Trophoblast cell (in vitro differentiated cells and primary cell): ENCODE measurements at regions not wholly inside any gene's neighbourhood (a gene's known extent, or its start where the extent isn't known, plus 50 kb on each side); places are given as distances from the start of the nearest gene placed in this dataset.
"Not testable (repeated sequence)": the region's sequence is repeated elsewhere in the genome, so short reads cannot be mapped to it uniquely, and the experiment has no call there.

ENCODE experiments used
- DNase-seq, 2 donors: peaks; one replicate each; pipeline ENCODE4 v3.0.0-alpha.2; 2016
- H2AFZ ChIP-seq: 2 replicates; pipeline ENCODE4 v1.6.1; 2013; ENCODE audit warnings: low read length, moderate library complexity, mild to moderate bottlenecking; ENCODE audit not compliant: insufficient read depth, poor library complexity
- H2AK5ac ChIP-seq: 2 replicates; pipeline ENCODE4 v1.6.1; 2013; ENCODE audit warnings: mild to moderate bottlenecking, low read length
- H2BK120ac ChIP-seq: 2 replicates; pipeline ENCODE4 v1.6.1; 2013; ENCODE audit warnings: low read length, mild to moderate bottlenecking, moderate library complexity; ENCODE audit not compliant: insufficient read depth, poor library complexity
- H2BK12ac ChIP-seq: 2 replicates; pipeline ENCODE4 v1.6.1; 2013; ENCODE audit warnings: mild to moderate bottlenecking, low read length, moderate library complexity
- H2BK5ac ChIP-seq: 2 replicates; pipeline ENCODE4 v1.6.1; 2013; ENCODE audit warnings: low read length, low read depth, moderate library complexity, mild to moderate bottlenecking; ENCODE audit not compliant: poor library complexity
- H3K14ac ChIP-seq: 2 replicates; pipeline ENCODE4 v1.6.1; 2013; ENCODE audit warnings: mild to moderate bottlenecking, low read length
- H3K18ac ChIP-seq: 2 replicates; pipeline ENCODE4 v1.6.1; 2013; ENCODE audit warnings: mild to moderate bottlenecking, low read length
- H3K23ac ChIP-seq: 2 replicates; pipeline ENCODE4 v1.6.1; 2013; ENCODE audit warnings: low read length
- H3K27ac ChIP-seq: 2 replicates; pipeline ENCODE4 v1.5.1; 2013; ENCODE audit warnings: low read depth, mild to moderate bottlenecking, inconsistent platforms, low read length, moderate library complexity
- H3K27me3 ChIP-seq: 2 replicates; pipeline ENCODE4 v1.6.1; 2013; ENCODE audit warnings: inconsistent platforms, mild to moderate bottlenecking, low read length, moderate library complexity; ENCODE audit not compliant: insufficient read depth
- H3K36me3 ChIP-seq, 2 experiments: 1 replicate in 1 of 2; 2 replicates in 1 of 2; pipeline ENCODE4 v1.6.1; 2013; ENCODE audit warnings: low read length in 2 of 2, mild to moderate bottlenecking in 2 of 2, moderate library complexity in 1 of 2; ENCODE audit not compliant: insufficient read depth in 2 of 2, control insufficient read depth in 1 of 2
- H3K4ac ChIP-seq: 2 replicates; pipeline ENCODE4 v1.6.1; 2013; ENCODE audit warnings: low read depth, mild to moderate bottlenecking, low read length, moderate library complexity
- H3K4me1 ChIP-seq, 2 experiments: 1 replicate in 1 of 2; 2 replicates in 1 of 2; pipeline ENCODE4 v1.6.1; 2013; ENCODE audit warnings: low read length in 2 of 2, mild to moderate bottlenecking in 2 of 2, moderate library complexity in 1 of 2; ENCODE audit not compliant: insufficient read depth in 2 of 2, control insufficient read depth in 1 of 2
- H3K4me2 ChIP-seq: 2 replicates; pipeline ENCODE4 v1.6.1; 2013; ENCODE audit warnings: inconsistent platforms, mild to moderate bottlenecking, low read length, moderate library complexity
- H3K4me3 ChIP-seq: 2 replicates; pipeline ENCODE4 v1.5.1; 2013; ENCODE audit warnings: mild to moderate bottlenecking, low read depth, low read length, inconsistent platforms
- H3K79me1 ChIP-seq: one replicate; pipeline ENCODE4 v1.6.1; 2013; ENCODE audit warnings: low read length
- H3K79me2 ChIP-seq: 2 replicates; pipeline ENCODE4 v1.6.1; 2013; ENCODE audit warnings: low read length, mild to moderate bottlenecking; ENCODE audit not compliant: control insufficient read depth, insufficient read depth, poor library complexity
- H3K9ac ChIP-seq: 2 replicates; pipeline ENCODE4 v1.6.1; 2013; ENCODE audit warnings: mild to moderate bottlenecking, low read length
- H3K9me3 ChIP-seq: 2 replicates; pipeline ENCODE4 v1.6.1; 2013; ENCODE audit warnings: low read depth, mild to moderate bottlenecking, control low read depth, inconsistent platforms, low read length; ENCODE audit not compliant: insufficient read depth
- H4K12ac ChIP-seq: 2 replicates; pipeline ENCODE4 v1.6.1; 2013; ENCODE audit warnings: low read depth, mild to moderate bottlenecking, low read length, moderate library complexity
- H4K8ac ChIP-seq: 2 replicates; pipeline ENCODE4 v1.6.1; 2013; ENCODE audit warnings: low read depth, mild to moderate bottlenecking, low read length, moderate library complexity
- H4K91ac ChIP-seq: one replicate; pipeline ENCODE4 v1.6.1; 2013; ENCODE audit warnings: low read depth, mild to moderate bottlenecking, low read length, moderate library complexity
- WGBS: extraction: QIAGEN DNeasy Blood & Tissue Kit; methylation state at CpG from one replicate; pipeline ENCODE4 v1.1.7; 2013; ENCODE audit warnings: missing lambda C conversion rate; ENCODE audit not compliant: insufficient read length, insufficient coverage; ENCODE audit errors: extremely low coverage; 5-methylcytosine and 5-hydroxymethylcytosine counted together

GRCh38 chr10:109737009-109737408 is 186.3 kb downstream of the XPNPEP1 start:
- Histone ChIP-seq H2BK5ac (no peak overlapping the region), H2BK120ac (no peak overlapping the region), H3K9ac (no peak overlapping the region), H3K4ac (no peak overlapping the region), H3K18ac (no peak overlapping the region), H3K14ac (no peak overlapping the region), H2AK5ac (no peak overlapping the region), H3K27ac (no peak overlapping the region), H3K79me1 (no peaks in the 10 kb centered on the region), H3K4me2 (no peak overlapping the region), H4K12ac (no peak overlapping the region), H4K8ac (no peak overlapping the region), H3K23ac (no peak overlapping the region), H3K79me2 (no peaks in the 10 kb centered on the region), H3K36me3 (no peaks in the 10 kb centered on the region), H3K4me3 (no peak overlapping the region), H3K9me3 (no peaks in the 10 kb centered on the region), H2AFZ (no peak overlapping the region), H2BK12ac (no peak overlapping the region), H3K4me1 (no peaks in the 10 kb centered on the region), H4K91ac (no peak overlapping the region), H3K27me3 (no peaks in the 10 kb centered on the region)
- WGBS, result no CpG with 5 or more reads among the region's 4 CpGs
- no peak for DNase-seq

- H2BK12ac ChIP-seq, result no peak overlapping the region
- no peak overlapping the region for H3K4ac ChIP-seq
- H3K23ac ChIP-seq, result no peak overlapping the region
- no peaks in the 10 kb centered on the region for H3K36me3 ChIP-seq
- H3K4me1 ChIP-seq, result no peaks in the 10 kb centered on the region
- H3K79me1 ChIP-seq, result no peaks in the 10 kb centered on the region
- no peak overlapping the region for H3K27ac ChIP-seq
- no peak overlapping the region for H3K9ac ChIP-seq
- no peak overlapping the region for H4K8ac ChIP-seq
- no peak overlapping the region for H4K12ac ChIP-seq
- H2BK120ac ChIP-seq, result no peak overlapping the region
- H4K91ac ChIP-seq, result no peak overlapping the region
- H3K4me2 ChIP-seq, result no peak overlapping the region
- H3K14ac ChIP-seq, result no peak overlapping the region
- H2AFZ ChIP-seq, result no peak overlapping the region
- no peak overlapping the region for H3K4me3 ChIP-seq
- no peak overlapping the region for H2BK5ac ChIP-seq
- DNase-seq, result no peak
- no CpG with 5 or more reads among the region's 4 CpGs for WGBS
- no peaks in the 10 kb centered on the region for H3K79me2 ChIP-seq
- H3K18ac ChIP-seq, result no peak overlapping the region
- no peaks in the 10 kb centered on the region for H3K9me3 ChIP-seq
- H3K27me3 ChIP-seq, result no peaks in the 10 kb centered on the region
- no peak overlapping the region for H2AK5ac ChIP-seq
Observed at GRCh38 chr10:109735776-109736175, 187.5 kb downstream of the XPNPEP1 start.

- no peak overlapping the region for H2BK12ac ChIP-seq
- H3K18ac ChIP-seq, result no peak overlapping the region
- H3K4me3 ChIP-seq, result no peak overlapping the region
- H2BK120ac ChIP-seq, result no peak overlapping the region
- no peak overlapping the region for H2AK5ac ChIP-seq
- H3K79me1 ChIP-seq, result no peaks in the 10 kb centered on the region
- H3K23ac ChIP-seq, result no peak overlapping the region
- H2AFZ ChIP-seq, result no peak overlapping the region
- no peaks in the 10 kb centered on the region for H3K36me3 ChIP-seq
- no peaks in the 10 kb centered on the region for H3K79me2 ChIP-seq
- no peak overlapping the region for H3K14ac ChIP-seq
- H3K4me2 ChIP-seq, result no peak overlapping the region
- no peak overlapping the region for H4K91ac ChIP-seq
- no peak overlapping the region for H3K9ac ChIP-seq
- no peak overlapping the region for H4K8ac ChIP-seq
- H3K9me3 ChIP-seq, result no peaks in the 10 kb centered on the region
- H4K12ac ChIP-seq, result no peak overlapping the region
- H3K4me1 ChIP-seq, result no peaks in the 10 kb centered on the region
- H2BK5ac ChIP-seq, result no peak overlapping the region
- H3K4ac ChIP-seq, result no peak overlapping the region
- no peaks in the 10 kb centered on the region for H3K27me3 ChIP-seq
- WGBS, result no CpG with 5 or more reads among the region's 3 CpGs
- no peak for DNase-seq
- no peak overlapping the region for H3K27ac ChIP-seq
Observed at GRCh38 chr10:109732254-109732965, 190.9 kb downstream of the XPNPEP1 start.

GRCh38 chr10:109729895-109730294 is 193.4 kb downstream of the XPNPEP1 start:
- H3K79me1 ChIP-seq, H3K9ac ChIP-seq, H3K27me3 ChIP-seq, H2BK120ac ChIP-seq, DNase-seq, H3K4me1 ChIP-seq, H2BK12ac ChIP-seq, H3K4me3 ChIP-seq, H3K4ac ChIP-seq, H4K91ac ChIP-seq, H3K79me2 ChIP-seq, H3K4me2 ChIP-seq, H3K27ac ChIP-seq, H2AK5ac ChIP-seq, H2BK5ac ChIP-seq, H4K8ac ChIP-seq, H3K36me3 ChIP-seq, H3K23ac ChIP-seq, H3K14ac ChIP-seq, H4K12ac ChIP-seq, H2AFZ ChIP-seq, H3K9me3 ChIP-seq, H3K18ac ChIP-seq: not testable (repeated sequence)
- WGBS, result no CpG with 5 or more reads among the region's 4 CpGs
